ENCODE measurements at regions not wholly inside any gene's neighbourhood (a gene's known extent, or its start where the extent isn't known, plus 50 kb on each side); places are given as distances from the start of the nearest gene placed in this dataset.
"Not testable (repeated sequence)": the region's sequence is repeated elsewhere in the genome, so short reads cannot be mapped to it uniquely, and the experiment has no call there.

- H3K36me3 ChIP-seq; H3K27me3 ChIP-seq; H3K27ac ChIP-seq; H3K4me1 ChIP-seq; DNase-seq; in situ Hi-C loops (cut with MboI; ENCODE audit: low pct_ligation_motif_present in 1 of 4, low pct_unique_long_range_greater_than_20kb in 1 of 4, low sequenced_read_pairs in 3 of 4); H3K4me3 ChIP-seq; intact Hi-C loops (cut with DNase I; ENCODE audit: low total_unique reads); H3K9me3 ChIP-seq: not testable (repeated sequence)
- WGBS, 2 donors (ENCODE audit: low coverage in 1 of 2): 86 to 100% methylated on average over 1 to 22 of the region's 28 CpGs
Measured at GRCh38 chr9:65389216-65389615, 104.2 kb upstream of the FOXD4L5 start.

DNA sequence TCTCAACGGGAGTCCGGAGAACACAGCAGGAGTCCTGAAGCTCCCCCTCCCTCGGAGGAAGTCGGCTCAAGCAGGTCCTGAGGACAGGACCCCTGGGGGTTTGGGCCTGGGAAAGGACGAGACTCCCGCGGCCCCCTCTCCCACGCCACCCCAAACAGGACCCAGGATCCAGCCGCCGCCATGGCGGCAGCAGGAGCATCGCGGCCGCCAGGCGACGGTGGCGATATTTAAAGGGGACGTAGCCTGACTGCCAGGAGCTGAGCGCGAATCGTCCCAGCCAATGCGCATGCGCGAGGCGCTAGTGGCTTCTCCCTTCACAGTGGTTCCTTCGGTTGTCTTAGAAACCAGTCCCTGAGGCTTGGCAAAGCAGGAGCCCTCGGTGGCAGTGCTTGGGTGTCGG lies 101.7 kb upstream of the FOXD4L5 start:
- intact Hi-C loops (cut with DNase I; ENCODE audit: low total_unique reads); H3K36me3 ChIP-seq; H3K9me3 ChIP-seq; H3K27me3 ChIP-seq; H3K4me1 ChIP-seq; in situ Hi-C loops (cut with MboI; ENCODE audit: low pct_ligation_motif_present in 1 of 4, low pct_unique_long_range_greater_than_20kb in 1 of 4, low sequenced_read_pairs in 3 of 4): not testable (repeated sequence)
- H3K27ac ChIP-seq: peak overlapping the region in 3 of 4 donors; percentile 51 to 68 (median 61)
- WGBS, 2 donors (ENCODE audit: low coverage in 1 of 2): 89% methylated on average over 28 of the region's 28 CpGs; no CpG with 5 or more reads in 1 of the 2 donors
- DNase-seq: peak; percentile 84
- peak overlapping the region in 3 of 4 donors; percentile 19 to 49 (median 22) for H3K4me3 ChIP-seq

GRCh38 chr9:65386191-65386590 lies 101.2 kb upstream of the FOXD4L5 start:
- in situ Hi-C loops (cut with MboI; ENCODE audit: low pct_ligation_motif_present in 1 of 4, low pct_unique_long_range_greater_than_20kb in 1 of 4, low sequenced_read_pairs in 3 of 4); H3K4me3 ChIP-seq; H3K27me3 ChIP-seq; H3K9me3 ChIP-seq; DNase-seq; H3K4me1 ChIP-seq; H3K36me3 ChIP-seq; intact Hi-C loops (cut with DNase I; ENCODE audit: low total_unique reads); H3K27ac ChIP-seq: not testable (repeated sequence)
- 78 to 84% methylated on average over 8 to 18 of the region's 18 CpGs for WGBS, 2 donors (ENCODE audit: low coverage in 1 of 2)

GRCh38 chr9:65385655-65386024 lies 100.6 kb upstream of the FOXD4L5 start:
- H3K27me3 ChIP-seq; H3K36me3 ChIP-seq; DNase-seq; H3K27ac ChIP-seq; H3K4me3 ChIP-seq; intact Hi-C loops (cut with DNase I; ENCODE audit: low total_unique reads); H3K4me1 ChIP-seq; H3K9me3 ChIP-seq; in situ Hi-C loops (cut with MboI; ENCODE audit: low pct_ligation_motif_present in 1 of 4, low pct_unique_long_range_greater_than_20kb in 1 of 4, low sequenced_read_pairs in 3 of 4): not testable (repeated sequence)
- 59 to 86% methylated on average over 7 to 20 of the region's 22 CpGs for WGBS, 2 donors (ENCODE audit: low coverage in 1 of 2)

- intact Hi-C loops (cut with DNase I; ENCODE audit: low total_unique reads); H3K4me3 ChIP-seq; H3K9me3 ChIP-seq; DNase-seq; H3K27me3 ChIP-seq; H3K27ac ChIP-seq; in situ Hi-C loops (cut with MboI; ENCODE audit: low pct_ligation_motif_present in 1 of 4, low pct_unique_long_range_greater_than_20kb in 1 of 4, low sequenced_read_pairs in 3 of 4); H3K4me1 ChIP-seq; H3K36me3 ChIP-seq: not testable (repeated sequence)
- 80 to 85% methylated on average over 1 to 61 of the region's 61 CpGs for WGBS, 2 donors (ENCODE audit: low coverage in 1 of 2)
Measured at GRCh38 chr9:65384759-65385654, 100.0 kb upstream of the FOXD4L5 start.

DNA sequence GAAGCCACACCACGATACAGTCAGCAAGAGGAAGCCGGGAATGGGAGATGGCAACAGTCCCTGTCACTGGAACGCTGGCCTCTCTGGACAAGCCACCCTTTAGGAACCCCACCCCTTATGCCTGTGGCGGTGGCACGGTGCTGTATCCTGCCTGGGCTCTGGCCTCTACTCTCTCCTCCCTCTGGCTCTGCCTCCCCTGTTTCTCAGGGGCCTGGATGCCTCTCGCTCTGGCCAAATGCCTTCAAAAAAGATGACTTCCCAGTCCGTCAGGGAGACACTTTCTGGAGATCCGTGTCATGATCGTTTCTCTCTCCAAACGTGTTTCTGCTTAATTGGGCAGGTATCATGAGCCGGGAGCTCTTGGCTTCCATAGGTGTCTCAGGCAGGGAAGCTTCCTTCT lies 99.1 kb upstream of the FOXD4L5 start:
- H3K36me3 ChIP-seq; DNase-seq; H3K9me3 ChIP-seq; H3K4me1 ChIP-seq; in situ Hi-C loops (cut with MboI; ENCODE audit: low pct_ligation_motif_present in 1 of 4, low pct_unique_long_range_greater_than_20kb in 1 of 4, low sequenced_read_pairs in 3 of 4); intact Hi-C loops (cut with DNase I; ENCODE audit: low total_unique reads); H3K4me3 ChIP-seq; H3K27me3 ChIP-seq: not testable (repeated sequence)
- 80% methylated on average over 11 of the region's 11 CpGs; no CpG with 5 or more reads in 1 of the 2 donors for WGBS, 2 donors (ENCODE audit: low coverage in 1 of 2)
- peak overlapping the region in 1 of 4 donors; percentile 49 for H3K27ac ChIP-seq

DNA sequence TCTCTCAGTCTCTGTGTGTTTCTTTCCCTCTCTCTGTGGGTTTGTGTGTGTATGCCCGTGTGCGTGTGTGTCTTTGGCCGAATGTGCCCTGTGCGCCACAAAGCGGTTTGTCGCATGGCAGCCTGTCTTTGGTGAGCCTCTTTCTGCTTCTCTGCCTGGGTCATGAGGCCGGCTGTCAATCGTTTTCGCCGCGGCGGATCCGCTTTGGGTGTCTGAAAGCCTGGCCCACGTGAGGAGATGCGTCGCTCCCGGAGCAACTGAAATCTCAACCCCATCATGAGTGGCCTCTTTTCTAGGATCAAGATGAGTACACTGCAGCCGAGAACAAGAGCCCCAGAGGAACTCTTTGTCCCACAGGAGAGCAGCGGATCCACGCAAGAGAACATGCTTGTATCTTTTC lies 98.6 kb upstream of the FOXD4L5 start:
- H3K36me3 ChIP-seq; in situ Hi-C loops (cut with MboI; ENCODE audit: low pct_ligation_motif_present in 1 of 4, low pct_unique_long_range_greater_than_20kb in 1 of 4, low sequenced_read_pairs in 3 of 4); H3K4me3 ChIP-seq; DNase-seq; H3K4me1 ChIP-seq; H3K27ac ChIP-seq; intact Hi-C loops (cut with DNase I; ENCODE audit: low total_unique reads); H3K9me3 ChIP-seq; H3K27me3 ChIP-seq: not testable (repeated sequence)
- 89% methylated on average over 20 of the region's 20 CpGs; no CpG with 5 or more reads in 1 of the 2 donors for WGBS, 2 donors (ENCODE audit: low coverage in 1 of 2)

GRCh38 chr9:65382701-65383318 lies 97.8 kb upstream of the FOXD4L5 start:
- DNase-seq: not testable (repeated sequence)

More at GRCh38 chr9:65382701-65383318, 97.8 kb upstream of the FOXD4L5 start:
- H3K9me3 ChIP-seq; in situ Hi-C loops (cut with MboI; ENCODE audit: low pct_ligation_motif_present in 1 of 4, low pct_unique_long_range_greater_than_20kb in 1 of 4, low sequenced_read_pairs in 3 of 4); intact Hi-C loops (cut with DNase I; ENCODE audit: low total_unique reads); H3K4me1 ChIP-seq; H3K4me3 ChIP-seq; H3K27me3 ChIP-seq; H3K27ac ChIP-seq; H3K36me3 ChIP-seq: not testable (repeated sequence)
- 83% methylated on average over 34 of the region's 38 CpGs; no CpG with 5 or more reads in 1 of the 2 donors for WGBS, 2 donors (ENCODE audit: low coverage in 1 of 2)
